ENCODE measurements at regions not wholly inside any gene's neighbourhood (a gene's known extent, or its start where the extent isn't known, plus 50 kb on each side); places are given as distances from the start of the nearest gene placed in this dataset.

DNA sequence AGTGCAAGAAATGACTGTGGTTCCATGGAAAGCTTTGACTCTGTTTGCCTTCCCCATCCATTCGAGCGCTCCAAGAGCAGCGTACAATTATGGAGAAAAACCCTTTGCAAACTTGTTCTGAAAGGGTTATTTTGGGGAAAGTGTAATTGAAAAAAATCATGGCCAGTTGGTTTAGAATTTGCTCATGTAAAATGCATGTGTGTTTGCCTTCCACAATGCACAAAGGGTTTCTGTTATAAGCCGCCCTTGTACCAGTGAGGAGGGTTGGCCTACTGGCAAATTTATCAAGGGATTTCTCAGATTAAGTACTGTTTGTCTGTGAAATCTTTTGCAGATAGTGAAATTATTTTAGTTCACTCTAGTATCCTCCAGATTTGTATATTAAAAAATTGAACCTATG, 62.7 kb upstream of the PELI2 start:
- Histone ChIP-seq H3K4me3 (ENCODE audit: low read length) (no peak overlapping the region), H3K9ac (ENCODE audit: extremely low read depth, low read length, poor library complexity, severe bottlenecking) (no peak overlapping the region), H3K4me1 (ENCODE audit: control insufficient read depth, insufficient read depth, low read length) (peaks cover 9% of the 10 kb centered on the region), H3K27me3 (ENCODE audit: control insufficient read depth, insufficient read depth, low read length, poor library complexity, severe bottlenecking) (peaks cover 8% of the 10 kb centered on the region), H3K36me3 (ENCODE audit: control insufficient read depth, insufficient read depth, low read length) (no peaks in the 10 kb centered on the region), H3K27ac (ENCODE audit: low read depth, low read length) (no peak overlapping the region), H3K9me3 (ENCODE audit: control insufficient read depth, low read length) (no peaks in the 10 kb centered on the region)
- Mint-ChIP-seq H3K27ac (no peak overlapping the region), H3K27me3 (ENCODE audit: insufficient read depth) (peaks cover 18% of the 10 kb centered on the region), H3K4me1 (peaks cover 20% of the 10 kb centered on the region), H3K4me3 (no peak overlapping the region), H3K36me3 (ENCODE audit: low read depth) (no peaks in the 10 kb centered on the region), H3K9me3 (no peaks in the 10 kb centered on the region)
- TF ChIP-seq, protein P1, sequence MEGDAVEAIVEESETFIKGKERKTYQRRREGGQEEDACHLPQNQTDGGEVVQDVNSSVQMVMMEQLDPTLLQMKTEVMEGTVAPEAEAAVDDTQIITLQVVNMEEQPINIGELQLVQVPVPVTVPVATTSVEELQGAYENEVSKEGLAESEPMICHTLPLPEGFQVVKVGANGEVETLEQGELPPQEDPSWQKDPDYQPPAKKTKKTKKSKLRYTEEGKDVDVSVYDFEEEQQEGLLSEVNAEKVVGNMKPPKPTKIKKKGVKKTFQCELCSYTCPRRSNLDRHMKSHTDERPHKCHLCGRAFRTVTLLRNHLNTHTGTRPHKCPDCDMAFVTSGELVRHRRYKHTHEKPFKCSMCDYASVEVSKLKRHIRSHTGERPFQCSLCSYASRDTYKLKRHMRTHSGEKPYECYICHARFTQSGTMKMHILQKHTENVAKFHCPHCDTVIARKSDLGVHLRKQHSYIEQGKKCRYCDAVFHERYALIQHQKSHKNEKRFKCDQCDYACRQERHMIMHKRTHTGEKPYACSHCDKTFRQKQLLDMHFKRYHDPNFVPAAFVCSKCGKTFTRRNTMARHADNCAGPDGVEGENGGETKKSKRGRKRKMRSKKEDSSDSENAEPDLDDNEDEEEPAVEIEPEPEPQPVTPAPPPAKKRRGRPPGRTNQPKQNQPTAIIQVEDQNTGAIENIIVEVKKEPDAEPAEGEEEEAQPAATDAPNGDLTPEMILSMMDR (conservative IDR thresholded peaks at IDR 0.05): no peak
- no peak for DNase-seq
- 85 to 87% methylated on average over 4 of the region's 4 CpGs for WGBS, 2 experiments (ENCODE audit: insufficient coverage in 1 of 2, insufficient read length in 1 of 2)

DNA sequence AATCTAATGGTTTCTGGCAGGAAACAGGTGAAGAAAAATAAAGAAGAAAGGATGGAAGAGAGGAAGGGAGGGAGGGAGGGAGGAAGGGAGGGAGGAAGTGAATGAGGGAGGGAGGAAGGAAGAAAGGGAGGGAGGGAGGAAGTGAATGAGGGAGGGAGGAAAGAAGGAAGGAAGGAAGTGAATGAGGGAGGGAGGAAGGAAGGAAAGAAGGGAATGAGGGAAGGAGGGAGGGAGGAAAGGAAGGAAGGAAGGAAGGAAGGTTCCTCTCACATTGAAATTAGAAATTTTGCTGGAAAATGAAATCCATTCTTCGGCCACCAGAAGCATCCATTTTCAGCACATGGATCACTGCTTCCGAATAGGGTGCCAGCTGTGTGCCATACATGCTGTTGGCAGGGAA, 62.2 kb upstream of the PELI2 start:
- Mint-ChIP-seq H3K27me3 (ENCODE audit: insufficient read depth) (peaks cover 22% of the 10 kb centered on the region), H3K36me3 (ENCODE audit: low read depth) (no peaks in the 10 kb centered on the region), H3K4me3 (no peak overlapping the region), H3K9me3 (no peaks in the 10 kb centered on the region), H3K27ac (no peak overlapping the region), H3K4me1 (peaks cover 20% of the 10 kb centered on the region)
- Histone ChIP-seq H3K27ac (ENCODE audit: low read depth, low read length) (no peak overlapping the region), H3K27me3 (ENCODE audit: control insufficient read depth, insufficient read depth, low read length, poor library complexity, severe bottlenecking) (peaks cover 13% of the 10 kb centered on the region), H3K4me1 (ENCODE audit: control insufficient read depth, insufficient read depth, low read length) (peaks cover 9% of the 10 kb centered on the region), H3K9me3 (ENCODE audit: control insufficient read depth, low read length) (no peaks in the 10 kb centered on the region), H3K4me3 (ENCODE audit: low read length) (no peak overlapping the region), H3K9ac (ENCODE audit: extremely low read depth, low read length, poor library complexity, severe bottlenecking) (no peak overlapping the region), H3K36me3 (ENCODE audit: control insufficient read depth, insufficient read depth, low read length) (no peaks in the 10 kb centered on the region)
- no peak for DNase-seq
- 86 to 93% methylated on average over 2 of the region's 2 CpGs for WGBS, 2 experiments (ENCODE audit: insufficient coverage in 1 of 2, insufficient read length in 1 of 2)
- TF ChIP-seq, protein P1 (conservative IDR thresholded peaks at IDR 0.05): no peak

DNA sequence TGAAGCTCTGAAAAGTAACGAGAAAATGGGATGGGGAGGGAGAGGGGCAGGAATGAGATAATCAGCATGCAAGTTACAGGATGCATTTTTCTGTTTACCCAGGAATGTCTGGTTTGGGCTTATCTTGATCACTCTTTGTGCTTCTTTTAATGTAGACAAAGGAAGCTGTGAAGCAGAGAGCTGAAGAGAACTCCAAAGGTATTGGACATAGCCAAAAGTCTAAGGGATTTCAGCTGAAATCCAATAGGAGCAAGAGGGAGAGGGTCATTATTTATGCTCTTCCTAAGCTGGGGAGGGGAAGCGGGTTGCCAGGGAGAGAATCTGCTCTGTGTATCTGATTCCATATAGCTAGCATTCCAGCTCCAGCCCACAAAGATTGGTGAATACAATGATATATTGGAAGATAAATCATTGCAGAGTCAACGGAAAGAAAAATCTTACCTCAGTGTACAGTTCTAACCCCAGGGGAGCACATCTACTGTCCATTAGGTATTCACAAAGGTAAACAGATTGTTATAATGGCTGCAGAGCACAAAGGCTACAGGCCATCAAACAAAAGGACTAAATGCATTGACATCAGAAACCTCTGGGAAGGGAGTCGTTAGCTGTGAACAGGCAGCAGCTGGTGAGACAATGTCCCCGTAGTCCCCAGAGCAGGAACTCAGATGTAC, 61.0 kb upstream of the PELI2 start:
- Mint-ChIP-seq H3K36me3 (ENCODE audit: low read depth) (no peaks in the 10 kb centered on the region), H3K27me3 (ENCODE audit: insufficient read depth) (peaks cover 30% of the 10 kb centered on the region), H3K4me3 (no peak overlapping the region), H3K4me1 (peaks cover 20% of the 10 kb centered on the region), H3K27ac (no peak overlapping the region), H3K9me3 (no peaks in the 10 kb centered on the region)
- Histone ChIP-seq H3K27me3 (ENCODE audit: control insufficient read depth, insufficient read depth, low read length, poor library complexity, severe bottlenecking) (peaks cover 20% of the 10 kb centered on the region), H3K9me3 (ENCODE audit: control insufficient read depth, low read length) (no peaks in the 10 kb centered on the region), H3K27ac (ENCODE audit: low read depth, low read length) (peak overlapping the region; percentile 67), H3K9ac (ENCODE audit: extremely low read depth, low read length, poor library complexity, severe bottlenecking) (no peak overlapping the region), H3K36me3 (ENCODE audit: control insufficient read depth, insufficient read depth, low read length) (no peaks in the 10 kb centered on the region), H3K4me3 (ENCODE audit: low read length) (no peak overlapping the region), H3K4me1 (ENCODE audit: control insufficient read depth, insufficient read depth, low read length) (peaks cover 9% of the 10 kb centered on the region)
- TF ChIP-seq, protein P1 (conservative IDR thresholded peaks at IDR 0.05): no peak
- no peak for DNase-seq
- WGBS, 2 experiments (ENCODE audit: insufficient coverage in 1 of 2, insufficient read length in 1 of 2): 54 to 84% methylated on average over 4 to 5 of the region's 5 CpGs
